ENCODE measurements at regions not wholly inside any gene's neighbourhood (a gene's known extent, or its start where the extent isn't known, plus 50 kb on each side); places are given as distances from the start of the nearest gene placed in this dataset.

GRCh38 chr3:69568458-69568857 is 170.8 kb upstream of the MITF start:
- peak; percentile 2 for DNase-seq

GRCh38 chr3:69567710-69568052 is 171.6 kb upstream of the MITF start:
- no peak for DNase-seq

GRCh38 chr3:69567023-69567709 is 172.1 kb upstream of the MITF start:
- DNase-seq, result no peak

GRCh38 chr3:69566275-69566674 is 173.0 kb upstream of the MITF start:
- DNase-seq, result no peak

GRCh38 chr3:69565316-69565715 is 173.9 kb upstream of the MITF start:
- DNase-seq, result no peak

GRCh38 chr3:69563981-69564380 is 175.3 kb upstream of the MITF start:
- no peak for DNase-seq

- DNase-seq, result no peak
Measured at GRCh38 chr3:69563151-69563550, 176.1 kb upstream of the MITF start.

GRCh38 chr3:69562020-69562419 is 176.1 kb upstream of the FRMD4B start:
- DNase-seq, result no peak

- DNase-seq, result no peak
Measured at GRCh38 chr3:69560818-69561217, 174.9 kb upstream of the FRMD4B start.

- no peak for DNase-seq
Measured at GRCh38 chr3:69560116-69560515, 174.2 kb upstream of the FRMD4B start.

GRCh38 chr3:69558912-69559311 is 173.0 kb upstream of the FRMD4B start:
- peak; percentile 38 for DNase-seq

GRCh38 chr3:69554576-69554975 is 168.7 kb upstream of the FRMD4B start:
- DNase-seq, result no peak

- DNase-seq, result no peak
Measured at GRCh38 chr3:69553888-69554287, 168.0 kb upstream of the FRMD4B start.

- DNase-seq, result no peak
Measured at GRCh38 chr3:69547461-69547880, 161.6 kb upstream of the FRMD4B start.

- DNase-seq, result no peak
Measured at GRCh38 chr3:69542805-69543429, 157.0 kb upstream of the FRMD4B start.

- peak; percentile 6 for DNase-seq
Measured at GRCh38 chr3:69542089-69542804, 156.4 kb upstream of the FRMD4B start.

- DNase-seq, result no peak
Measured at GRCh38 chr3:69541711-69542088, 155.8 kb upstream of the FRMD4B start.

- no peak for DNase-seq
Measured at GRCh38 chr3:69540706-69541581, 155.1 kb upstream of the FRMD4B start.

GRCh38 chr3:69539134-69539533 is 153.2 kb upstream of the FRMD4B start:
- no peak for DNase-seq

GRCh38 chr3:69538281-69538680 is 152.4 kb upstream of the FRMD4B start:
- DNase-seq, result no peak

- DNase-seq, result no peak
Measured at GRCh38 chr3:69536306-69537020, 150.6 kb upstream of the FRMD4B start.

GRCh38 chr3:69535613-69536012 is 149.7 kb upstream of the FRMD4B start:
- DNase-seq, result no peak
